ENCODE measurements at regions not wholly inside any gene's neighbourhood (a gene's known extent, or its start where the extent isn't known, plus 50 kb on each side); places are given as distances from the start of the nearest gene placed in this dataset.
A peak's percentile ranks its signal among the peaks of the same experiment; 100 is the strongest.

DNA sequence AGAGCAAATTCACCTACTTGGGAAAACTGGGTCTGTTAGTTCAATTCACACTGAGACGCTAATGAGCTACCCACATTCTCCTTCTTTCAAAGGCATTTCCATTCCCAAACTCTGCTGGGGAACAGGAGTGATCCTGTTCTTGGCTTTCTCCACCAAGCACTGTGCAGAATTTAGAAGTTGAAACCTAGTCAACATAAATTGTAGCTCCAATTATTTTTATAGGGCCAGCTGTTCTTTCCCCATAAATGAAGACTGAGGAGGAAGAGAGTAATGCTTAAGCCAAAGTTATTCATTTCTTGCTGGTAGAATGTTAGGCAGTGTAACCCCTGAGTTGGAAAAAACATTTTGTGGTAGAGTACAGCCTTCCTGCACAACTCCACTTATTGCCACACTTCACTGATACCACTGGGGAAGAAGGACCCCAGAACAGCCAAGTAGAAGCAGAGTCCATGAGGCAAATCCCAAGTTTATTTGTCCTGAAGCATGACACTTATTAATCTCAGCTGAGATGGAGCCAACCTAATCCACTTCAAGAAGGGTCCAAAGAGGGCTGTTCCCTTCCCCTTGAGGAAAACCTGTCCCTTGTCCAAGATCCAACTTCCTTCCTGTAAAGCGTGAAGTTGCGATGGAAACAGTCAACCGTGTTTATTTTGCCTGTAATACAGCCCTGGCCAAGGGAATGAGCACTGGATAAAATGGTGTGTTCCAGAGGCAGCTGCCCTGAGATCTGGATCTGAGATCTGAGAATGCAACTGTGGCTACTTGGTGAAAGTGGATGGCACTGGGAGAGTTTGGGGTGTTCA is 151.8 kb downstream of the TBX5 start:
- H3K27me3 ChIP-seq (ENCODE audit: control insufficient read depth, insufficient read depth, low read length), result no peaks in the 10 kb centered on the region
- FAIRE-seq, result no peak
- no peak for TF ChIP-seq CTCF (IDR thresholded peaks at IDR 0.05; ENCODE audit: insufficient read depth, low read length, severe bottlenecking)
- no peak overlapping the region for H3K4me3 ChIP-seq (ENCODE audit: low read depth, low read length)
- DNase-seq (ENCODE audit: low read depth), result no peak
- H3K36me3 ChIP-seq (ENCODE audit: control insufficient read depth, insufficient read depth, low read length), result no peaks in the 10 kb centered on the region

GRCh38 chr12:114248527-114248926 is 157.4 kb downstream of the TBX5 start:
- FAIRE-seq, result no peak
- DNase-seq (ENCODE audit: low read depth), result peak; percentile 1
- no peaks in the 10 kb centered on the region for H3K27me3 ChIP-seq (ENCODE audit: control insufficient read depth, insufficient read depth, low read length)
- H3K4me3 ChIP-seq (ENCODE audit: low read depth, low read length), result no peak overlapping the region
- H3K36me3 ChIP-seq (ENCODE audit: control insufficient read depth, insufficient read depth, low read length), result no peaks in the 10 kb centered on the region
- TF ChIP-seq CTCF (IDR thresholded peaks at IDR 0.05; ENCODE audit: insufficient read depth, low read length, severe bottlenecking), result no peak

DNA sequence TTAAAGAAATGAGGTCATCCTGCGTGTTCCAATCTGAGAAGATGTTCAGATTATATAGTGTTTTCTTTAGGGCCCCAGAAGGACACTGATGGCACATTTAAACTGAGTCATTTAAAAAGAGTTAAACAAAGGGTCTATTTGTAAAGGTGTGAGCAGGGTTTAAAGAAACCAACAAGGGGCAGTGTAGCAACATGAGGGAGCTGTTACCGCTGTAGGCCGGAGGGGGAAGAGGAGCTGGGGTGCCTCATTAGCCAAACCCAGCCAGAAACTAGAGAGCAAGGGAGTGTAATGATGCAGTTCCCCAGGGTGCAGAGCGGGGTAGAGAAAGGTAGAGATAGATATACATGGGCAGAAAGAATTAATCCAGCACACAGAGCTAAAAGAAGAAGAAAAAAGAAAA is 160.4 kb downstream of the TBX5 start:
- no peak for TF ChIP-seq CTCF (IDR thresholded peaks at IDR 0.05; ENCODE audit: insufficient read depth, low read length, severe bottlenecking)
- Histone ChIP-seq H3K4me3 (ENCODE audit: low read depth, low read length) (no peak overlapping the region), H3K27me3 (ENCODE audit: control insufficient read depth, insufficient read depth, low read length) (no peaks in the 10 kb centered on the region), H3K36me3 (ENCODE audit: control insufficient read depth, insufficient read depth, low read length) (no peaks in the 10 kb centered on the region)
- FAIRE-seq, result no peak
- DNase-seq (ENCODE audit: low read depth), result no peak

DNA sequence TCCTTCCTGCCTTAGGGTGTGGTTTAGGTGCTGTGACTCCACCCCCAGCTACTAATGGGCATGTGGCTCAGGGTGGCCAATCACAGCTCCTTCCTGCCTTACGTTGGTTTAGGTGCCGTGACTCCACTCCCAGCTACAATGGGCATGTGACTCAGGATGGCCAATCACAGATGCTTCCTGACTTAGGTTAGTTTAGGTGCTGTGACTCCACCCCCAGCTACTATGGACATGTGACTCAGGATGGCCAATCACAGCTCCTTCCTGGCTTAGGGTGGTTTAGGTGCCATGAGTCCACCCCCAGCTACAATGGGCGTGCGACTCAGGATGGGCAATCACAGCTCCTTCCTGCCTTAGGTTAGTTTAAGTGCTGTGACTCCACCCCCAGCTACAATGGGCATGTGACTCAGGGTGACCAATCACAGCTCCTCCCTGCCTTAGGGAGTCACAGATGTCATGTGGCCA is 163.9 kb downstream of the TBX5 start:
- H3K27me3 ChIP-seq (ENCODE audit: control insufficient read depth, insufficient read depth, low read length), result no peaks in the 10 kb centered on the region
- no peak for FAIRE-seq
- no peak for DNase-seq (ENCODE audit: low read depth)
- H3K4me3 ChIP-seq (ENCODE audit: low read depth, low read length), result no peak overlapping the region
- TF ChIP-seq CTCF (IDR thresholded peaks at IDR 0.05; ENCODE audit: insufficient read depth, low read length, severe bottlenecking), result no peak
- H3K36me3 ChIP-seq (ENCODE audit: control insufficient read depth, insufficient read depth, low read length), result no peaks in the 10 kb centered on the region

- no peaks in the 10 kb centered on the region for H3K27me3 ChIP-seq (ENCODE audit: control insufficient read depth, insufficient read depth, low read length)
- no peak overlapping the region for H3K4me3 ChIP-seq (ENCODE audit: low read depth, low read length)
- FAIRE-seq, result no peak
- H3K36me3 ChIP-seq (ENCODE audit: control insufficient read depth, insufficient read depth, low read length), result no peaks in the 10 kb centered on the region
- no peak for TF ChIP-seq CTCF (IDR thresholded peaks at IDR 0.05; ENCODE audit: insufficient read depth, low read length, severe bottlenecking)
- DNase-seq (ENCODE audit: low read depth), result no peak
Measured at GRCh38 chr12:114240288-114240687, 165.7 kb downstream of the TBX5 start.

DNA sequence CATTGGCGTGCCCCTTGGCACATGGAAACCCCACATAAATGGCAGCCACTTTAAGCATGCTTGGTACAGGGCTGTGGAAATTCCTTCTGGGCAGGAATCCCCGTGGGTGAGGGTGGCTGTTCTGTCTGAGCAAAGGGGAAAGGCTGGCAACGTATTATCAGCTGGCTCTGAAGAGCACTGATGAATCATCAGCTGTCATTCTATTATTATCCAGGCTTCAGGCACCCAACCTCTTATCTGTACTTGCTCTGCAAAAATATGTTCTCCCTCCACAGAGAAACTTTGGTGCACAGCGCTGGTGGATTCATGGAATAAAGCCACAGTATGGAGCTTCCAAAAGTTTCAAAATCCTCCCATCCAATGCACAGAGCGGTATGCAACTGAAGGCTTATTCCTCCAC is 167.1 kb downstream of the TBX5 start:
- Histone ChIP-seq H3K36me3 (ENCODE audit: control insufficient read depth, insufficient read depth, low read length) (no peaks in the 10 kb centered on the region), H3K27me3 (ENCODE audit: control insufficient read depth, insufficient read depth, low read length) (no peaks in the 10 kb centered on the region), H3K4me3 (ENCODE audit: low read depth, low read length) (no peak overlapping the region)
- no peak for TF ChIP-seq CTCF (IDR thresholded peaks at IDR 0.05; ENCODE audit: insufficient read depth, low read length, severe bottlenecking)
- FAIRE-seq, result no peak
- peak; percentile 1 for DNase-seq (ENCODE audit: low read depth)

Data from bronchial epithelial cell (primary cell).